ENCODE measurements at regions not wholly inside any gene's neighbourhood (a gene's known extent, or its start where the extent isn't known, plus 50 kb on each side); places are given as distances from the start of the nearest gene placed in this dataset.

DNA sequence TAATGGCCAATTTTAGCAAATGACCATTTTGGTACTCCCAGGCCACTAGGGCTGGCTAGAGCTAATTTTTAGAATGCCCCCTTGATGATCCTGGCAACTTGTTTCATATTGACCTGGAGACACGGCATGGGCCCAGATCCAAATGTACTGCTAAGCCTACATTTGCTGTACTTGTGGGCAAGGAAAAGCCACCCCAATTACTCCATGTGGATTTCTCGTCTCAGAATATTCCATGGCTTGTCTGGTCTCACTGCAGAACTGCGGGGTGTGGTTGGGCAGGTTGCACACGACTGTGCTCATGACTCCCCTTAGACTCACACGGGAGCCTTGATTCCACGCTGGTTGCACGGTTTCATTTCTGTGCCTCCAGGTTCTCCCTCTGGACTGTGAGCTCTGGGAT is 140.9 kb downstream of the RPLP1 start:
- peak overlapping the region; percentile 88 to 98 for H3K27ac ChIP-seq
- ATAC-seq (ENCODE audit: insufficient number of reproducible peaks, low FRiP score, low read depth) (no peak), DNase-seq (ENCODE audit: low spot score) (no peak)
- no peaks in the 10 kb centered on the region for H3K27me3 ChIP-seq (replicated peaks; ENCODE audit: insufficient read depth)
- H3K4me1 ChIP-seq (ENCODE audit: control insufficient read depth in 1 of 2, low read depth in 2 of 2): peaks cover 17 to 38% of the 10 kb centered on the region in 2 donors
- TF ChIP-seq, protein P1, sequence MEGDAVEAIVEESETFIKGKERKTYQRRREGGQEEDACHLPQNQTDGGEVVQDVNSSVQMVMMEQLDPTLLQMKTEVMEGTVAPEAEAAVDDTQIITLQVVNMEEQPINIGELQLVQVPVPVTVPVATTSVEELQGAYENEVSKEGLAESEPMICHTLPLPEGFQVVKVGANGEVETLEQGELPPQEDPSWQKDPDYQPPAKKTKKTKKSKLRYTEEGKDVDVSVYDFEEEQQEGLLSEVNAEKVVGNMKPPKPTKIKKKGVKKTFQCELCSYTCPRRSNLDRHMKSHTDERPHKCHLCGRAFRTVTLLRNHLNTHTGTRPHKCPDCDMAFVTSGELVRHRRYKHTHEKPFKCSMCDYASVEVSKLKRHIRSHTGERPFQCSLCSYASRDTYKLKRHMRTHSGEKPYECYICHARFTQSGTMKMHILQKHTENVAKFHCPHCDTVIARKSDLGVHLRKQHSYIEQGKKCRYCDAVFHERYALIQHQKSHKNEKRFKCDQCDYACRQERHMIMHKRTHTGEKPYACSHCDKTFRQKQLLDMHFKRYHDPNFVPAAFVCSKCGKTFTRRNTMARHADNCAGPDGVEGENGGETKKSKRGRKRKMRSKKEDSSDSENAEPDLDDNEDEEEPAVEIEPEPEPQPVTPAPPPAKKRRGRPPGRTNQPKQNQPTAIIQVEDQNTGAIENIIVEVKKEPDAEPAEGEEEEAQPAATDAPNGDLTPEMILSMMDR (IDR thresholded peaks at IDR 0.05): no peak
- no peaks in the 10 kb centered on the region for H3K9me3 ChIP-seq
- H3K36me3 ChIP-seq: no peaks in the 10 kb centered on the region
- no peak overlapping the region for H3K4me3 ChIP-seq

DNA sequence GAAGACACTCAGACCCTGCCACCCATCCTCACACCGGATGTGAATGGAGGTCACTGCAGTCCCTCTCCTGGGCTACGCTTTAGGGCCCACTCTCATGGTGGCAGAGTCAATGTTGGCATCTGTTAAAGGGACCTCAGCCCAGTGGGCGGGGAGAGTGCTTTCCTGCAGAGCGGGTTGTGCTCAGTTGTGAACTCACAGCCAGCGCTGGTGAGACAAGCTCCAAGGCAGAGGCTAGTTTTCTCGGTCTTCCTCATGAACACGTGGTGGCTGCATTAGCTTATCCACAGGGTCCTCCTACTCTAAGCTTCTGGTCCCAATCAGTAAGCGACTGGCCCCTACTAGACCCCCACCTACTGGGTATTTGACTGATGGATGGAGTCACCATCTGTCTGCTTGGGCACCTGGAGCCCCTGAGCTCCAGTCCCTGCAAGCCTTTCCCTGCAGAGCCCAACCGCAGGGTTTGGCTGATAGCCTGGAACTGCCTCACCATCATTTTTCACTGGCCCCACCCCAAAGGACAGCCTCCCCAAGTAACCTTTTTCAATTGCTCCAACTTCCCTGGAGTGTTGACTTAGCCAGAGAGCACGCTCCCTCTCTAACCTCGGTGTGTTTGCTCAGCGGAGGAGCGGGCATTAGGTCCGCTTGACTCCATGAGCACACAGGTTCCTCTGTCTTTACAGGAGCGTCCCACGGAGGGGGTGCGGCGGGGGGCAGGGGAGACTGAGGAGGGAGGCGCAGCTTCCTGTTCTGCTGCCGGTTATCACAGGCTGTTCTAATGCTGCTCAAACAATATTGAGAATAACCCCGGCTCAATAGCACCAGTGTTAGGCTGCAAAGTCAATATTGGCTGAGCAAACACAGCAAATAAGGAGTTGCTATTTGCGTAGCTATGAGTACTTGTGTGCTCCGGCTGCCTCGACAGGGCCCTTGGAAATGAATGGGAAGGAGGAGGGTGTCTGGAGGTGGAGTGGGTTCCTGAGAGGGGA is 141.7 kb downstream of the RPLP1 start:
- Histone ChIP-seq H3K27me3 (replicated peaks; ENCODE audit: insufficient read depth) (no peaks in the 10 kb centered on the region), H3K4me1 (ENCODE audit: control insufficient read depth in 1 of 2, low read depth in 2 of 2) (peaks cover 17 to 38% of the 10 kb centered on the region in 2 donors), H3K9me3 (no peaks in the 10 kb centered on the region), H3K36me3 (no peaks in the 10 kb centered on the region), H3K27ac (peak overlapping the region; percentile 88 to 98), H3K4me3 (peak overlapping the region; percentile 58)
- peak; percentile 66 for ATAC-seq (ENCODE audit: insufficient number of reproducible peaks, low FRiP score, low read depth)
- peak; percentile 45 for DNase-seq (ENCODE audit: low spot score)
- TF ChIP-seq, protein P1 (IDR thresholded peaks at IDR 0.05): no peak

DNA sequence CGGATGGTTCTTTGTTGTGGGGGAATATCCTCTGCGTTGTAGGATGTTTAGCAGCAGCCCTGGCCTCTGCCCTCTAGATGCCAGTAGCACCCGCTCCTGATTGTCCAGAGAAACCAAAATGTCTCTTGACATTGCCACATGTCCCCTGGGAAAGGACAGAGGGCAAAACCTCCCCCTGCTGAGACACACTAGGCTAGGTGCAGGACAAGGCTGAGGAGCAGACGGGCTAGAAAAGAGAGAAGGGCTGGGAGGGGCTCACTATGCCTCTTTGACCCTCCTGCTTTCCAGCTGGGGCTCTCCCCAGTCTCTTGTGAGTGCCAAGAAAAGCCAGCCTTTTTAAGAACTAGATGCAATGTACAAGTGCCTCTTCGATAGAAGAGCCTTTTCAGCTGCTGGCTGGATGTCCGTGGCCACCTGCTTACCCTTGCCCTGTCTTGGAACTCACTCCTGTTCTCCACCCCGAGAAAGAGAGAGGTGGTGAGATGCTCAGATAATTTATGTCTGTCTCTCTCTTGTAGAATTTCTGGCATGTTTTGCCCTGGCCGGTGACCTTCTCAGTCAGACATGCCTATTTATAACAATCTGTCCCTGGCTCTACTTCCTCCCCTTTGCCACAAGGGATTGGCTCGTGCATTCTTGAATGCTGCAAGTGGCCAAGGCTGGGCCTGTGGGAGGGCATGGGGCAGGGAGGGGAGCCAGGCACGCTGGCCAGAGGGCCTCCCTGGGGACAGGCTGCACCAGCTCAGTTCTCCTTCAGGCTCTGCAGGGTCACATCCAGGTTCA is 142.6 kb downstream of the RPLP1 start:
- no peaks in the 10 kb centered on the region for H3K9me3 ChIP-seq
- peak; percentile 65 for DNase-seq (ENCODE audit: low spot score)
- peaks cover 17 to 38% of the 10 kb centered on the region in 2 donors for H3K4me1 ChIP-seq (ENCODE audit: control insufficient read depth in 1 of 2, low read depth in 2 of 2)
- peak overlapping the region; percentile 58 for H3K4me3 ChIP-seq
- H3K36me3 ChIP-seq: no peaks in the 10 kb centered on the region
- H3K27ac ChIP-seq: peak overlapping the region; percentile 88 to 98
- ATAC-seq (ENCODE audit: insufficient number of reproducible peaks, low FRiP score, low read depth): peak; percentile 76
- no peaks in the 10 kb centered on the region for H3K27me3 ChIP-seq (replicated peaks; ENCODE audit: insufficient read depth)
- TF ChIP-seq, protein P1 (IDR thresholded peaks at IDR 0.05): no peak

DNA sequence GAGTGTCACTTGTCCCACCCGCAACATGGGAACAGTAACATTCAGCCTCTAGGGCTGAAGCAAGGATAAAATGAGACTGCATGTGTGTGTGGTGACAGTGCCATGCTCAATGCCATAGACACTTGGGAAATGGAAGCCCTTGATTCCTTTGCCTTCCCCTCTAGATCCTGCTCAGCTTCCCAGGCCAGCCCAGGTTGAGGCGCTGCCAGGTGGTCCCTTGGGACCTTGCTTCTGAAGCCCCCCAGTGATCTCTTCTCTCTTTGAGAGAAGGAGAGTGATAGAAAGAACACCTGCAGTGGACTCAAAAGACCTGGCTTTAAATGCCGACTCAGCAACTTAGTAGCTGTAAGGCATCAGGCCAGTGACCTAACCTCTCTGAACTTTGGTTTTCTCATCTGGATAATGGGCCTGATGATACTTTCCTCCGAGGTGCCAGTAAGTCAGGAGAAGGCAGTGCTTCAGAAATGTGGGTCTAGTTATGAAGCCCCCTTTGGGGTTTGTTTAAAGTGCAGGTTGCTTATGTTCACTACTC is 144.5 kb downstream of the RPLP1 start:
- Histone ChIP-seq H3K4me1 (ENCODE audit: control insufficient read depth in 1 of 2, low read depth in 2 of 2) (peaks cover 17 to 38% of the 10 kb centered on the region in 2 donors), H3K27me3 (replicated peaks; ENCODE audit: insufficient read depth) (no peaks in the 10 kb centered on the region), H3K9me3 (no peaks in the 10 kb centered on the region), H3K27ac (no peak overlapping the region), H3K36me3 (no peaks in the 10 kb centered on the region), H3K4me3 (no peak overlapping the region)
- TF ChIP-seq, protein P1 (IDR thresholded peaks at IDR 0.05): no peak
- no peak for ATAC-seq (ENCODE audit: insufficient number of reproducible peaks, low FRiP score, low read depth)
- DNase-seq (ENCODE audit: low spot score): no peak

DNA sequence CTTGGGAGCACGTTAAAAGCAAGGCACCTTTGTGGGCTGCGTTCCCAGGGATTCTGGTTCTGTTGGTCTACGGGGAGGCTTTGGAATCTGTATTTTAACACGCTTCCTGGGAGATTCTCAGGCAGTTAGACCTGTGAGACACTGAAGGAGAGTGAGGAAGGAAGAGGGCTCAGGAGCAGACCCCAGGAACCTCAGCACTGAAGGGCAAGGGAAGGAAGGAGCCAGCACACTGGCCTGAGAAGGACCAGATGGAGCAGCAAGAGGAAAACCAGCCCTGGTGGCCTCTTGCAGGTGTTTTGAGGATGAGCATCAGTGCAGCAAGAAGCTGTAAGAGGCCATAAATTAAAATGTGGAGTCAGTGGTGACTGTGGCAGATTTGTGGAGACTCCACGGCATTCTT is 146.7 kb downstream of the RPLP1 start:
- no peak for ATAC-seq (ENCODE audit: insufficient number of reproducible peaks, low FRiP score, low read depth)
- Histone ChIP-seq H3K4me3 (no peak overlapping the region), H3K4me1 (ENCODE audit: control insufficient read depth in 1 of 2, low read depth in 2 of 2) (peaks cover 10 to 34% of the 10 kb centered on the region in 2 donors), H3K36me3 (no peaks in the 10 kb centered on the region), H3K27me3 (replicated peaks; ENCODE audit: insufficient read depth) (no peaks in the 10 kb centered on the region), H3K9me3 (no peaks in the 10 kb centered on the region), H3K27ac (no peak overlapping the region)
- TF ChIP-seq, protein P1 (IDR thresholded peaks at IDR 0.05): no peak
- DNase-seq (ENCODE audit: low spot score): no peak
